HG03460 (cell line): ENCODE measurements at regions not wholly inside any gene's neighbourhood (a gene's known extent, or its start where the extent isn't known, plus 50 kb on each side); places are given as distances from the start of the nearest gene placed in this dataset.

Experiments used
- ATAC-seq: cut with Tn5 transposase; IDR thresholded peaks from one replicate; pipeline ENCODE4 v1.9.1; 2021; ENCODE audit not compliant: unreplicated experiment

- ATAC-seq: no peak
These were observed 655.4 kb downstream of the XIRP2 start for GRCh38 chr2:167543721-167544120.

GRCh38 chr2:167537743-167538142 is 649.5 kb downstream of the XIRP2 start:
- ATAC-seq: no peak

- no peak for ATAC-seq
These were observed 646.2 kb downstream of the XIRP2 start for GRCh38 chr2:167534443-167534842.

DNA sequence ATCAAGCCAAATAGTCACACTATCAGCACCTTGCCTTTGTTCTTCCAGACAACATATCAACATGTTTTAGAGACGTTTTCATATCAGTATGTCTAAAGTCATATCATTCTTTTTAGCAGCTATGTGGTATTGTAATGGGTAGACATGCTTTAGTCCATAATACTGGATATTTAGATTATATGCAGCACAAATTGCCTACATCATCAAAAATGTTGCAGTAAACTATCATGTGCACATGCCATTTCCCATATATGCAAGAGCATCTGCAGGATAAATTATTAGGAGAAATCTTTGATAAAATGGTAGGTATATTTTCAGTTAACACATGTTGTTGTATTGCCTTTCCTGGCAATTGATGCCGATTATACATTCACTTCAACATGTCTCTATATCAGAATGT is 636.5 kb downstream of the XIRP2 start:
- ATAC-seq: no peak

- no peak for ATAC-seq
These were observed 621.9 kb downstream of the XIRP2 start for GRCh38 chr2:167510071-167510759.

- ATAC-seq: no peak
These were observed 621.3 kb downstream of the XIRP2 start for GRCh38 chr2:167509586-167509985.

GRCh38 chr2:167508709-167509108 is 620.4 kb downstream of the XIRP2 start:
- ATAC-seq: no peak

- no peak for ATAC-seq
These were observed 618.1 kb downstream of the XIRP2 start for GRCh38 chr2:167506395-167506794.

- ATAC-seq: no peak
These were observed 616.4 kb downstream of the XIRP2 start for GRCh38 chr2:167504695-167505094.

GRCh38 chr2:167504061-167504460 is 615.8 kb downstream of the XIRP2 start:
- no peak for ATAC-seq

DNA sequence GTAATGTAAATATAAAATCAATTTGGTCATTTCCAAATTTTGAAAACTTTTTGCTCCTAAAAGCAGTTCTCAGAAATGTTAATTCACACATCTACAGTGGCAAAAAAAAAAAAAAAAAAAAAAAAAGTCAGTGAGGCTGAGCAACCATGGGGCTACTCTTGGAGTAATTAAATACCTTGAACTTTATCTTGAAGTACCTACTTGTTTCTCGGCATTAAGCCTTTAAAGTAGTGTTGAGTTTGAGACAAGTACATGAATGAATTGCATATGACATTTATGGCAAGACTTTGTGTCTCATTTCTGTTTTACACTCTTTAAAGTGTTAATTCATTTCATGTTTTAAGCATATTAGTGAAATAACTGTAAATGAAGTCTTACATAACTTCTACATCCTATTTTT is 613.3 kb downstream of the XIRP2 start:
- no peak for ATAC-seq

DNA sequence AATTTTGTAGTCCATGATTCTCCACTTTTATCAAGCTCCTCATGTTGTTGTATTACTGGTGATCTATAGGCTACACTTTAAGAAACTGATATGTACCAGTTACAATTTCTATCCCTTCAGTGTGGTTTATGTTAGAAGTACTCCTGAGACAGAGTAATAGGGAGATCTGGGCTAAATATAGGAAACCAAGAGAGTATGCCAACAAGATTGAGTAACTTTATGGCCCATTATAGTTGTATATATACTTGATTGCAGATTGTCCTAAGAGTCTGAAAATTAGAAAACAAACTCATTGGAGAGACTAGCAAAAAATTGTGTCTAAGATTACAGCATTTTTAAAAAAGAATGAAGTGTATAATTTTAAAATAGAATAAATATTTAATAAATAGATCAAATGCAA is 605.6 kb downstream of the XIRP2 start:
- no peak for ATAC-seq

DNA sequence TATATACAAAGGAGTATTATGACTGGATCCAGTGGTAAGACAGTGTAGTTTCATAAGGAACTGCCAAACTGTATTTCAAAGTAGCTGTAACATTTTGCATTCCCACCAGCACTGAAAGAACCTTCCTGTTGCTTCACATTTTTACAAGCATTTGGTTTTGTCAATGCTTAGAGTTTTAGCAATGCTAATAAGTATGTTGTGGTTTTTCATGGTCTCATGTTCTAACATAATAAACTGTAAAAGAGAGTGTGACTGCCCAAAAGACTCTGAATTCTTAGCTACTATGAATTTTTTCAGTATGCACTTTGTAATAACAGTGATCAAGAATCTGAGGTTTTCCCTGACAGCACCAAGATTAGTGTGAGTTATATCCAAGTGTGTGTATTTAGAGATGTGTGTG is 604.2 kb downstream of the XIRP2 start:
- ATAC-seq: no peak

DNA sequence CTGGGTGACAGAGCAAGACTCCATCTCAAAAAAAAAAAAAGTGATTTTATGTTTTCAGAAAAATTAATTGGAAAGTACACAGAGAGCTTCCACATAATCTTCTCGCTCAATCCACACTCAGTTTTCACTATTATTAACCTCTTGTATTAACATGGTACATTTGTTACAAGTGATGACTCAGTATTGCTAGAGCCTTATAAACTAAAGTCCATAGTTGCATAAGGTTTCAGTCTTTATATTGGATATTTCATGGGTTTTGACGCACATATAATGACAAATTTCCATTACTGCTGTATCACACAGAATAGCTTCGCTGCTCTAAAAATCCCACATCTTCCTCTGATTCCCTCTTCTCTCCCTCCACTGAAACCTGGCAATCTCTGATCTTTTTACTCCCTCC is 603.5 kb downstream of the XIRP2 start:
- no peak for ATAC-seq

GRCh38 chr2:167490455-167490854 is 602.2 kb downstream of the XIRP2 start:
- ATAC-seq: no peak

DNA sequence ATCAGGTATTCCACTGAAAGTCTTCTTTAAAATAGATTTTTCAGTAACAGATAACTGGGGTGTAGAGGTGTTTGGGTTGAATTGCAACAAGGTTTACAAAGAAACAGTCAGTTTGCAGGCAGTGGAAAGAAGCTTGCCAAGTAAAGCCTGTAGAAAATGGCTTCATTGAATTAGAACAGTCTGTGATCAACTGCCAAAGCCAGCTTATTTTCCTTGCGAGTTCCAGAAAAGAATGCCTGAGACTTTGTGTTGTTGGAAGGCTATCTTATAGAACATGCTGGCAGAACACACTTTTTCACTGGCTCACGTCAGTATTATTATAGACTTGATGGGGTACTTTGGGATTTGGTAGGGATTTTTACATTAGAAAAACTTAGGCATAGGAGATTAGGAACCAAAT is 601.0 kb downstream of the XIRP2 start:
- ATAC-seq: no peak

- no peak for ATAC-seq
These were observed 599.4 kb downstream of the XIRP2 start for GRCh38 chr2:167487728-167488127.

DNA sequence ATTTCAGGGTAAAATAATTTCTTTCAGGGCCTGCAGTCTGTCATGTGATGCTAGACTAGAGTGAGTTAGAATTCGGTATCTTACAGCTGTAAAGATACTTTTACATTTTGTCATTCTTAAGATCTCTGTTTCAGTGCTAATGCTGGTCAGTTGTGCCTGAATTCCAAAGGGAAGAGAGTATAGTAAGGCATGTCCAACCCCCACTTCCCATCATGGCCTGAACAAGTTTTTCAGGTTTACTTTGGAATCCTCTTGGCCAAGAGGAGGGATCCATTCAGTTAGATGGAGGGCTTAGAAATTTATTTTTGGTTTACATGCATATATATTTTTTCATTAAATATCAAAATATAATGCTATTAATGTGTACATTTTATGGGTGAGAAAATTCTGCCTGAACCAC is 596.6 kb downstream of the XIRP2 start:
- no peak for ATAC-seq

- no peak for ATAC-seq
These were observed 592.7 kb downstream of the XIRP2 start for GRCh38 chr2:167480986-167481309.

DNA sequence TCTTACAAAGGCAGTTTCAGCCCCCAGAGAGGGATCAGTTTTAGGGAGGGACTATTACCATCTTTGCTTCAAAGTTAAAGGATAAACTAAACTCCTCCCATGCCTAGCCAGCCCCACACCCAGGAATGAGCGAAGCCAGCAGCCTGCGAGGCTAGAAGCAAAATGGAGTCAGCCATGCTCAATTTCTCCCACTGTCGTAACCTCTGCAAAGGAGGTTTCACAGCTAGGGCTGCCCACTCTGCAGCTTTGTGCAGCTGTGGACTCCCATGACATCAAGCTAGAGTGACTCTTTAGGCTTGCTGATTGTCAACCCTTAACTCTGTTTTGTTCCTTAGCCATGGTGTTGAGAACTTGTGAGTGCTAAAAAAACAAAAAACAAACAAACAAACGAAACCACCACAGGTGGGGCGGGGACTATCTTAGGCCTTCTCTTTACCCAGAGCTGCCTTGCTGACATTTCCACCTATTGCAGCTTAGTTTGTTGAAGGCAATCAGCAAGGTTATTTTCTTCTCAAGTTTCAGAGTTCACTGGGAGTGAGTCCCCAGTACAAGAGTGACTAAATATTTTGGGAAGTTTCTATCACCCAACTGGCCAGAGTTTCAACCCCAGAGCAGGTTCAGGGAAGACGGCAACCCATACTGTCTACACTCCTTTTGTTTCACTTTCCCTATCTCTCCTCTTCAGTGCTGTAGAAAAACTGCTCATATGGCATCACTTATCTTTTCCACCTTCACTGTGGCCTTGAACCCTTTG is 592.1 kb downstream of the XIRP2 start:
- no peak for ATAC-seq

DNA sequence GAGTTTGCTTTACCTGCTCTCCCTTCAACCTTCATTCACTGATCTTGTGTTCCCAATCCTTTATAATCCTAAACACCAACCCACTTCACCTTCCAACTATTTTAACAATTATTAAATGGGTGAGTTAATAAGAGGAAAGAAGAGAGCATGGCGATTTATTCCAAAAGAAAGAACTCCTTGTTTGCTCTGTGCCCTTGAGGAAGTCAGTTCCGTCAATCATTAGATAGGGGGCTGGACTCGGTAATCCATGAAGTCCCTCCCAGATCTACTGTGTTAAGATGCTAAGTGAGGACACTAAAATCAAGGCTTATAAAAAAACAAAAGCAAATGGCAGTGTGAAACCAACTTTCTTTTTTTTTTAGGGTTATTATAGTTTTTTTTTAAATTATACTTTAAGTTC is 589.9 kb downstream of the XIRP2 start:
- ATAC-seq: no peak

DNA sequence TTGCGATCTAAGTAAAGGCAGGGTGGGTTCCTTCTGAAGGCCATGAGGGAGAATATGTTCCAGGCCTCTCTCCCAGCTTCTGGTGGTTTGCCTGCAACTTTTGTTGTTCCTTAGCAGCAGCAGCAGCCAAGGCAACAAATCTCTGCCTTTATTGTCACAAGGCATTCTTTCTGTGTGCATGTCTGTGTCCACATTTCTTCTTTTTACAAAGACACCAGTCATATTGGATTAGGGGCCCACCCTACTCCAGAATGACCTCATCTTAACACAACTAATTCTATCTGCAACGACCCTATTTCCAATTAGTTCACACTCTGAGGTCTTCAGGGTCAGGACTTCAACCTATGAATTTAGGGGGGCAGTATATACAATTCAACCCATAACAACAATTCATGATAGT is 587.5 kb downstream of the XIRP2 start:
- no peak for ATAC-seq

GRCh38 chr2:167471734-167472133 is 583.5 kb downstream of the XIRP2 start:
- ATAC-seq: no peak
